Lung microvascular endothelial cell (primary cell): ENCODE measurements at regions not wholly inside any gene's neighbourhood (a gene's known extent, or its start where the extent isn't known, plus 50 kb on each side); places are given as distances from the start of the nearest gene placed in this dataset.
"Not testable (repeated sequence)": the region's sequence is repeated elsewhere in the genome, so short reads cannot be mapped to it uniquely, and the experiment has no call there.

Experiments used
- DNase-seq, 2 donors: peaks; one replicate each; pipeline versions ENCODE4 v3.0.0 to v3.0.0-alpha.2; 2010; ENCODE audit warnings: low read depth in 2 of 2

DNA sequence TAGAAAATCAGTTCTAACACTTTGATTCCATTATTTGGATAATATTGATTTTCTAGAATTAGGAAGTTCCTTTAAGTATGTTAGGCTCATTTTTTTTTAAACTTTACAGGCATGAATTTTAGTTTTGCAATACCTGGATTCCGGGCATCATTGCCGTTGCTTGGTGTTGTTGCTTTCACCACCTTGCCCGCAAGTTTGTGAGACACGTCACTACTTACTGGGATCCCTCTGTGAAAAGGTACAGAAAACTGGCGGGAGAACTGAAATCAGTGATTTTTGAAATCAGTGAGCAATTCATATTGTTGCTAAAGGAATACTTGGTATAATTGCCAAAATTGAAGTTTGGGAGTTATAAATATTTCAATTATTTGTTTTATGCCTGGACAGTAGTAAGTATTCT, 232.3 kb upstream of the NPY start:
- DNase-seq, result no peak

DNA sequence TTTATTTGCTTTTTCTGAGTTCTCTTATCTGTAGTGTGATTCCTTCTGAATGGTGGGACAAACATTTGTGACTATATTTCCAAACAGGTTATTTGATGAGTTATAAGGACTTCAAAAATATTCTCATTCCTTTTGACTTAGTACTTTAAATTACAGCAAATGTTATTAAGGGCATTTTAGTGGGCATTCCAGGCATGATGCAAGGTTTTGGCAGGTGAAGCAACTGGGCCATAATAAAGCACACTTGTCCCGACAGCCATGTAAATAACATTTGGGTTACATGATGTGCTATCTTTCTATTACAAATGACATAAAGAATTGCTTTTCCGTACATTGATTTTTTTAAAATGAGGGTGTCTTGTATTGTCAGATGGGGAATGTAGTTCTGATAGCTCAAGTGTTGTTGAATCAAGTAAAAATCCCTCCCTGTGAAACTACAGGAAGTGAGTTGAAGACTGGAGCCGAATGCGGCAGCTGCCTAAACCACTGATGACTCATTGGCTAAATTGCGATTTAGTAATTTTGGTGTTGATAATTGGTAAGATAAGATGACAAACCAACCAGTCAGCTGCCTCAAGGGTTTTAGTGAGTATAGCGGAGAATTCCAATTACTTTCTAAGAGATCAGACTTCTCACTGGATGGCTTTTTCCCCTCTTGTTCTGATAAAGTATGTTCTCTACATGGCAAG, 231.3 kb upstream of the NPY start:
- DNase-seq, result no peak

DNA sequence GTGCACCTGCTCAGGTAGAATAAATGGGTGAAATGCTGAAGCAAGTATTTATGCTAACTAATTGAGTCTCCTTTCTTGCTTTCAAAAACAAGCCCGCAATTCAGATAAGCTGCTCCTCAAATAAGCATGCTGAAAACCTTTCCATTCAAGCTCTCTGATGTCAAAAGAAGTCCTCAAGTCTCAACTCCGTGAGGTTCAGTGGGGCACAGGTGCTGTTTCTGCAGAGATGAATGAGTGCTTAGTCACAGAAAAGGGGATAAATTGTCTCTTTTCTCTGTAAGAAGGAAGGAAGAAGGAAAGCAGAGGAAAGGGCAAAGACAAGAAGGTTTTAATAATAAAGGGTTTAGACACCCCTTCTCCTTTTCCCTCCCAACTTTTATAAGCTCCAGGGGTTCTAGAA, 229.8 kb upstream of the NPY start:
- DNase-seq, result no peak

DNA sequence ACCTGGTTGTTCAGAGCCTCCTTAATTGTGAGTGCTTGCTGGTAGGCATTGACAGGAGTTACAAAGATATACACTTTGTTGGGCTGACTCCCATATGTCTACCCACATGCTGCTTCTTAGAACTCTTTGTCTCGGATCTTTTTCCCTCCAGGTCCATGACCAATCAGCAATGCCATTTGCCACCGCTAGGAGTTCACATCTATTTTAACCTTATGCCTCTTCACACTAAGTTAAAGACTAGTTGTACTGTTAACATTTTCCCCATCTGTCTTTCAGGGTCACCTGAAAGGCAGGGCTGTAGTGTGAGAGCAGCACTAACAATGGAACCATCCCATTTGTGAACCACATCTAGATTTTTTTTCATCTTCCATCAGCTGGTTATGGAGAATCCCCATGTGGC, 226.7 kb upstream of the NPY start:
- no peak for DNase-seq

DNA sequence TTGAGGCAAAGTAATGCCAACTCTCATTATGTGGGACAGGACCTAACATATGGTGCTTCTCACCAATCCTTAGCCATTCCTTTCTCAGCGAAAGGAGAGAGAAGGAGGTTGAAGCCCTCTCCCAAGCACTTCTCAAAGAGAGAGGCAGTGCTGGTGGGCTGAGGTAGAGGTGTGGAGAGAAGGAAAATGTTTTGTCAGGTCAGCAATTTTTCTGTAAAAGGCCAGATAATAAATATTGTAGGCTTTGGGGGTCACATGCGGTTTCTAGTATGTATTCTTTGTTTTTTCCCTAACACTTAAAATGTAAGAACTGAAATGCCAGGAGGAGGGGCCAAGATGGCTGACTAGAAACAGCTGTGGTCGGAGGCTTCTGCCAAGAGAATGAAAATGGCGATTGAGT, 225.0 kb upstream of the NPY start:
- DNase-seq, result no peak

DNA sequence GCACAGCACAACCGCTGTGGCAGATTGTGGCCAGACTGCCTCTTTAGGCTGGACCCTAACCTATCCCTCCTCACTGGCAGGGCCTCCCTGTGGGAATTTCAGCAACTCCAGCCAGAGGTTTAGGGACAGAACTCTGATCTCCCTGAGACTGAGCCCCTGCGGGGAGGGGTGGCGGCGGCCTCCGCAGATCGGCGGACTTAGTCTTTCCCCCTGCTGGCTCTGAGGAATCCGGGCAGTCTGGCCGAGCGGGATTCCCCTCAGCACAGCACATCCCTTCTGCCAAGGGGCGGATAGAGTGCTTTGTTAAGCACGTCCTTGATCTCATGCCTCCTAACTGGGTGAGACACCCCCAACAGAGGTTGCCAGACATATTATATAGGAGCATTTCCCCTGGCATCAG, 224.2 kb upstream of the NPY start:
- no peak for DNase-seq

DNA sequence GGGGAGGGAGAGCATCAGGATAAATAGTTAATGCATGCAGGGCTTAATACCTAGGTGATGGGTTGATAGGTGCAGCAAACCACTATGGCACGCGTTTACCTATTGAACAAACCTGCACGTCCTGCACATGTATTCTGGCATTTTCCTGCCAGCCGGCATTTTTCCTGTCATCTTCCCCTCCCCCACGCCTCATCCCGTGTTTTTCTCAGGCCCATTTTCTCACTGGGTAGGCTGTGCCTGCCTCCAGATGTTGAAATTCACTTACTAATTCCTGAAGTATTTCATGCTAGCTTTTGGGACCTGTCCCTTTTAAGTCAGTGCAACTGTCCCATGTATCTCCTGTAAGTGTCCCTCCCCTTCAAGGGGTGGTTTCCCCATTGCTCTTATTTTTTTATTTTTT, 220.3 kb upstream of the NPY start:
- no peak for DNase-seq

DNA sequence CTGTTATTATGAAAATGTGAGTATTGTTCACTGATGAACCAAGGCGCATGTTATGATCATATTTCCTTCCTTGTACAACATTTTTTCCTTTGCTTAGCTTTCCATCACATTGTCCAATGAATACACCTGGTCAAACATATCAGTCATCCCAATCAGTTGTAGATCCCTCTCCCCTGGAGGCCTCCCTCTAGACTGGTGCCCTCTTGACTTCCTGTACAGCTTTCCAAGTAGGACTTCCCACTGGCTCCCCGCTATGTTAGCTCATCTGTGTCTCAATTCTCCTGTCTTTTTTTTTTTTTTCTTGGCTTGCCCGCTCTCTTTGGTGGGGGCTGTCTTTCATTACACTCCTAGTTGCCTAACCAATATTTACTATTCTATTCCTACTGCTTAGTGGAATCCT, 214.2 kb upstream of the NPY start:
- DNase-seq, result no peak

DNA sequence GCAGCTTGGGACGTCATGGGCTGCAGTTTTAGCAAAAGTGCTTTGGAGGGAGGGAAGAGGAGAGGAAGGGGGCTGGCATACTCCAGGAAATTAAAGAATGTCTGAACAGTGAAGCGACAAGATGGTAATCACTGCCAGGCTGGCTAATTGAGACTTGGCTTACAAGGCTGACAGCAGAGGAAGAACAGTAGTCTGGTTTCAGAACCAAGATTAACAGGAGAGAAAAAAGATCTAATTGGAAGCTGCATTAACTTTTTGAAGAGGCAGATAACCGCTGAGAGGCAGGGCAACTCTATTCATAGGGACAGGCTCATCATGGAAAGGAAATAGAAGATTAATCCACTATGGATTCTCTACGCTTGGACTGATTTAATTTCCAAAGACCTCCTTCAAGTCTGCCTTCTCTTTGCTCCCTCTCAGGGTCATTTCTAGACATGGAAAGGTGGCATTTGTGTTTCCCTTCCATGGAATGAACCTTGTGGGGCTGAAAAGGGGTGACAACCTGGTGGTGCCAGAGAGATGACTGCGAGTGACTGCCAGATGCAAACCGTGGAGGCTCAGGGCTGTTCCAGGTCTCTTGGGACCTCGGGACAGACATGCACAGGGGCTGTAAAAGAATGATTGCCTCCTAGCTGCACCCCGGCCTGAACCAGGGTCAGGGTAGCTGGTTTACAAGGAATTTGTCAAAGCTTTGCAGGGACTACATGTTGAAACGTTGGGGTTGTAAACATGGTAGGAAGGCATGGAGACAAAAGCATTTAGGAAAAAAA, 210.2 kb upstream of the NPY start:
- DNase-seq, result no peak

DNA sequence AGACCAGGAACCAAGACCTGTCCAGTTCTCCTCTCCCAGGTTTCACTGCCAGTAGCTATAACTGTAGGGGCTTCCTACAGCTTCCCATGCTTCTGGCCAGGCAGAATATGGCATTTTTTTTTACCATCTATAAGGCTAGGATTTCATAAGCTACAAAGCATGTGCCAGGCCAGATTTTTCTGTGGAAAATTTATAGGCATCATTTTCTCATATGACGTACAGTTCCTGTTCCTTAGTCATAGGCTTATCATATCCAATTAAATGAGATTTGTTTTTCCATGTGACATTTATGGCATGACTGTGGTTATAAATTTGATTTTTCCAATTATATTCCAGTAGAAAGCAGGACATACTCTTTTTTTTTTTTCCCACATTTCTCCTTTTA, 208.6 kb upstream of the NPY start:
- DNase-seq, result no peak

DNA sequence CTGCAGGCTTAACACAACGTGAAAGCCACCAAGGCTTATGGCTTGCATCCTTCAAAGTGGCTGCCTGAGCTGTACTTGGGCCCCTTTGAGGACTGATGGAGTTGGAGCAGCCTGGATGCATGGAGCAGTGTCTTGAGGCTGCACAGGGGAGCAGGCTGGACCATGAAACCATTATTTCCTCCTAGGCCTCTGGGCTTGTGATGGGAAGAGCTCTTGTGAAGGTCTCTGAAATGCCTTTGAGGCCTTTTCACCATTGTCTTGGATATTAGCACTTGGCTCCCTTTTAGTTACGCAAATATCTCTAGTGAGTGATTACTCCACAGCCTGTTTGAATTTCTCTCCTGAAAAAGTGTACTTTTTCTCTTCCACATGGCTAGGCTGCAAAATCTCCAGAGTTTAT, 201.2 kb upstream of the NPY start:
- no peak for DNase-seq

DNA sequence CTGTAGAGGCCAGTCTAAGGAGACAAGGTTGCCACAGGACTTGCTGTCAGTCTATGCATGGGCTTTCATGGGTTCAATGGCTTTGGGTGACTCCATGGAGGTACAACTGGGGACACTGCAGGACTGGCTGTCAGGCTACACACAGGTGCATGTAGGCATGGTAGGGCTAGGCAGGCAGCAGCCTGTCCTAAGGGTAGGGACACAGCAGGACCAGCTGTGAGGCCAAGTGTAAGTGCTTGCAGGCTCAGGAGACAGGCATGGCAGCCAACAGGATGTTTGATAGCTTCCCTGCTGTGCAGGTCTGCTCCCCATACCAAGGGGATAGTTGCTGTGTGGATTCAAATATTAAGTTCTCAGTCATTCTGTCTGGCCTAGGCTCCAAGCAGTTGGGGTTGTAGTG, 181.0 kb upstream of the NPY start:
- DNase-seq, result no peak

DNA sequence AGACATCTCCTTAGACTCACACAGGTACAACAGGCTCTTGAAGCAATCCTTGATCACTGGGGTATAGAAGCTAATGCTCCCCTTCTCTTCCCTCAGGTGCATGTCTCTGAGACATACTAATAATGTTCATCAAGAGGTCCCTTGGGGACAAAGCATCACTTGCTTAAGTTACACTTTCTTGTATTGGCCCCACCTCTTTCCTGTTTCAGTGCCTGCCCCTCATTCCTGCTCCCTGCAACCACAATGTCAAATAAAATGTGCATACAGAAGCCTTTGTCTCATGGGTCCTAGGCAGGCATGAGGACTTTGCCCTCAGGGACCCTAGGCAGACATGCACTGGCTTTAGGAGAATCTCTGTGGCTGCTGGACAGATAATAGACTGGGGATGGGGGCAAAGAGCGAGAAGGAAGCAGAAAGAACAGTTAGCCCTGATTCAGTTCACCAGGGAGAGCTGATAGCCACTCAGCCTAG, 175.0 kb upstream of the NPY start:
- DNase-seq, result no peak

DNA sequence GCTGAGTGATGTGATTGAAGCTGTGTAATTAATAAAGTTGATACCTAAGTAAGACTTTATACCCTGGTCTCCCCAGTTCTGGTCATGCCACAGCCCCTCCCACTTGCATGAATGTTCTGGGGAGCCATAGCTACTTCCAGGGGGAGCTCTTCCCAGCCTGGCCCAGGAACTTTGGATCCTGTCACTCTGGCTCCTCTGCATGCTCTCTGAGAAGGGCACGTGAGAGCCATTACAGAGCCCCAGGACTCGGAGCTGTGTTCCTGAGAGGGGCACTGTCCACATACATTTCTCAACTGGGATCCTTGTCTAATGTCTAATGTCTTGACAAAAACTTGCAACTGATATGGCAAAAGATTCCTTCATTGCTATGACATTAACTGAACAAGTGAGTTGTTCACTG, 173.9 kb upstream of the NPY start:
- DNase-seq, result no peak

DNA sequence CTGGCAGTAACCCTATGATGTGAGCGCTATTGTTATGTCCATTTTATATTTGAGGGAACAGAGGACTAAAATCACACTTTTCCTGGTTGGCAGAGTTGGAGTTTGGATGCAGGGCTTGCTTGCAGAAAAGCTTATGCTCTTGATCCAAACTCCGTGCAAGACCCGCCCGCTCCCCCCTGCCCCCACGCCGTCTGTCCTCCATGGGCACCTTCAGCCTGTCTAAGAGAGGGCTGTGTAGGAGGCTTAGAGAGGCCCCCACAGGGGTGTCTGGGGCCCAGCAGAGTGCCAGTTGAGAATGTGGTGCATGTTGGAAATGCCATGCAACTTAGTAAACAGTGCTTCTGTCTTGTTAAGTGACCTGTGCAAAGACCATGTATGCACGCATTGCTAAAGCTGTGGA, 170.5 kb upstream of the NPY start:
- DNase-seq, result no peak

DNA sequence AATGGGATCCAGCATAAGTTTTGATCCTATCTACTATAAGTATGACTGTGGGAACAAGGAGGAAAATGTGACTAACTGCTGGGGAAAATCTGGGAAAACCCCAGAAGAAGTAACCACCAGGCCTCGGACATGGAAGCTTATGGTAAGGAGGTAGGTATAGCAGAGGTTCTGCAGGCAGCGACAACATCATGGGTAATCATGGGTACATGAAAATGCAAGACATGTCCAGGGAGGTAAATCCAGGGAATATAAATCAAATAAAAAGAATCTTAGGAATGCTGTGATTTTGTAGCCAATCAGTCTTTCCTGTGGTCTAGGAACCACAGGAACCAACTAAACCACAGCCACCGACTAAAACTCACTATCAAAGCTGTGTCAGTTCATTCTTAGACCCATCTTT, 168.3 kb upstream of the NPY start:
- no peak for DNase-seq

DNA sequence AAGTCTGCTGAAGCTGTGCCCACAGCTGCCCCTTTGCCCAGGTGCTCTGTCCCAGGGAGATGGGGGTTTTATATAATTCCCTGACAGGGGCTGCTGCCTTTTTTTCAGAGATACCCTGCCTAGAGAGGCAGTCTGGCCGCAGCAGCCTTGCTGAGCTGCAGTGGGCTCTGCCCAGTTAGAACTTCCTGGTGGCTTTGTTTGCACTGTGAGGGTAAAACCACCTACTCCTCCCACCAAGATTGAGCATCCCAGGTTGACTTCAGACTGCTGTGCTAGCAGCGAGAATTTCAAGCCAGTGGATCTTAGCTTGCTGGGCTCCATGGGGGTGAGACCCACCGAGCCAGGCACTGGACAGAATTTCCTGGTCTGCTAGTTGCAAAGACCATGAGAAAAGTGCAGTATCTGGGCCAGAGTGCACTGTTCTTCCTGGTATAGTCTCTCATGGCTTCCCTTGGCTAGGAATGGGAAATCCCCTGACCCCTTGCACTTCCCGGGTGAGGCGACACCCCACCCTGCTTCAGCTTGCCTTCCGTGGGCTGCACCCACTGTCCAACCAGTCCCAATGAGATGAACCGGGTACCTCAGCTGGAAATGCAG, 166.0 kb upstream of the NPY start:
- not testable (repeated sequence) for DNase-seq

DNA sequence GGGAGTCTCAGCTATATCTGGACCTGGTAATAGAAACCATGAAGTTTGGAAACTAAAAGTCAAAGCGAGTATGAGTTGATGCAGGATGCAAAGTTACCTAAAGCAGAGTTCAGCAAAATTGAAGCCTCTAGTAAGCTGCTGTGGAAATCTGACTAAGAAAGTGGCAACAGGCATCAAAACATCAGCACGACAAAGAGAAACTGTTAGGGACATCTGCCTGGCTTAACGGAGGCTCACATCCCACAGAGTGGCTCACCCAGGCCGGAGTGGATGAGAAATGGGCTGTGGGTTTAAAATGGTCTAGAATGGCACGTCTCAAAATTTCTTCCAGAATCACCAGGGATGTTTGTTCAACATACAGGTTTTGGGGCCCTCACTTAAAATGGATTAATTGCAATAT, 164.1 kb upstream of the NPY start:
- DNase-seq, result no peak

DNA sequence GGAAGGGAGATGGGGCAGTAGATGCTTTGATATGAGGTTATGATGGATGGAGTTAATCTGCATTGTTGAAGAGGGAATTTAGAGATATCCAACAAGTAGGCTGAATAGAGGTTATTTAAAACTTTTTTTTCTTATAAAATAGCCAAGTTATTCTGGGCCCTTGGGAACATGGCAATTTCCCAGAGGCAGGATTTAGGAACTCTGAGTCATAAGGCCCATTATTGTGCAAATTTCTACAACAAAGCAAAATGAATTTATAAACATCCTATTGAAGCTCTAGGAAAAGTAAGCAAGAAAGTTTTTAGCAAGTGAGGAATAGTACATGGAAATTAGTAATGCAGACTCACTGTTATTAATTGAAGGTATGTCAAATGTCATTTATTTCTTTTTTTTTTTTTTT, 160.9 kb upstream of the NPY start:
- DNase-seq, result no peak

DNA sequence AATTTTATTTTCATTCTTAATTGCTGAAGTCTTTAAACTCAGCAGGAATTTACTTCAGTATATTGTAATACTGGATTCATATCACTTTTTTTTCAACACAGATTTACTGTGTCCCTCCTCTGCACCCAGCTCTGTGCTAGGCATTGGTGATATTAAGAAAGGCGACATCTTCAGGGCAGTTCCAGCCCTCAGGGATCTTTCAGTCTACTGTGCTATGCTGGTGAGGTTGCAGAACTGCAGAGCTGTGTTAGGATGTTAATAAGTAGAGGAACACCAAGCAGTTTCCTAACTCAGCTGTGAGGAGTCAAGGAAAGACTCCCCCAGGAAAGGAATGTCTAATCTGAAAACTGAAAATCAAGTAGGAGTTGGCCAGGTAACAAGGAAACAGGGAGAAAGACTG, 158.2 kb upstream of the NPY start:
- DNase-seq, result no peak

DNA sequence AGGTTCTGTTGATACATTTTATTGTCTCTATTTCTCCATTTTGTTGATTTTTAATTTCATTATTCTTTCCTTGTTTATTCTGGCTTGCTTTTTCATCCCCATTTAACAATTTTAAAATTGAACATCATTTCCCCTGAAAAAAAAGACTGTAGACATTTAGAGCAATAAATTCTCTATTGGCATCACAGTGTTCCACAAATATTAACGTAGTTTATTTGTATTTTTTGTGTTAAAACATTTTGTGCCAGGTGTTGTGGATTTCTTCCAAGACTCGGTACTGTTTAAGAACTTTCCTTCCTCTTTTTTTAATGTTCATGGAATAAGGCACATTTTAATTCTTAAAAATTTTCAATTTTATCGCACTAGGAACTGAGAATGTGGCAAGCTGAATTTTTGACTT, 156.1 kb upstream of the NPY start:
- DNase-seq, result no peak

DNA sequence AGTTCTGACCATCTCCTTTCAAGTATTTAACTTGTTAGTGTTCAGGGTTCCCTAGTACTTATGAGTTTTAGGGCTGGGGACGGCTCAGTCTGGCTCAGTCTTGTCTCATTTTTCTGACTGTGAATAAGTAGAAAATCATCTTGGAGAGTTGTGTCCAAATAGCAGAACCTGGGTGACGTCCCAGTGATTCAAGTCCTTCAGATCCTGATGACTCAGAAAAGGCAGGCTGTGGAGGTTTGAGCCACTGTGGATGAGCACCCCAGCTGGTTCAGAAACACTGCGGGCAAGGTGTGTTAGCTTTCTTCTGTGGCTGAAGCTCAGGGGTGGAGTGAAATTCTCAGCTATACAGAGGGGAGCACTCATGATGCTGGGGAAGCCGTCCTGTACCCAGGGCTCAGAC, 154.4 kb upstream of the NPY start:
- no peak for DNase-seq

DNA sequence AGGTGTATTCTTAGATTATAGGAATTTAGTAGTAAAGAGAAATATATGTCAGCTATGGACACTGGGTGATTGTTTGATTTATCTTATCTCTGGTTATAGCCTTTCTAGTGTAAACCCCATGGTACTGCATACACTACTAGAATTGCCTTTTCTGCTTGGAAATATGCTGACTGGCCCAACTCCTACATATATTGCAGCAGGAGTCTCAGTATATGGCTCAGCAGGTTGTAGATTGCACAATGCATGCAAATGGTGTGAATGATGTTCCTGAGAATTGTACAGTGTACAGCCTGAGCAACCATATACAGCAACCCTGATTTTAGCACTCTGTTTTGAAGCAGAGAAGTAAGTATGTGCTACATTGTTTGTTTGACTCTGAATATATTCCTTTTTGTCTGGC, 153.4 kb upstream of the NPY start:
- no peak for DNase-seq
